ENCODE measurements at regions not wholly inside any gene's neighbourhood (a gene's known extent, or its start where the extent isn't known, plus 50 kb on each side); places are given as distances from the start of the nearest gene placed in this dataset.

DNA sequence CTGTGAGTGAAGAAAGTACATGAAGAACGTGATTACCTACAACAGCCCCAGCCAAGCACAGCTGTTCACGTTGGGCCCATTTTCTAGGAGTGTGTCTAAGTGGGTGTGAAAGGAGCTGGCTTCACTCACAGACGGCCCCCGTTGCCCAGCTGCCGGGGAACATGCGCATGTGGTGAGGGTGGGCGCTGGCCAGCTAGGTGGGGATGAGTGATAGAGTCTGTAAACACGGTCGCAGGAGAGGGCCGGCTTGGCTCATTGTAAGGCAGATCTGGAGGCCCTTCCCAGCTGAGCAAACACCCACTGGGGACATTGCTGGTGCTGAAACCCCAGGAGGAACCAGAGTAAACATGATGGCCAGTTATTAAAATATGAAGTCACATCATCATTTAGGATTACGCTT is 160.5 kb downstream of the TEX29 start:
- H3K27me3 ChIP-seq, result no peaks in the 10 kb centered on the region
- no peak overlapping the region for H3K4me3 ChIP-seq (ENCODE audit: low read depth in 1 of 2, low read length in 1 of 2)
- H3K27ac ChIP-seq, result no peak overlapping the region
- TF ChIP-seq CTCF (IDR thresholded peaks at IDR 0.05), result no peak
- no peaks in the 10 kb centered on the region for H3K36me3 ChIP-seq
- no peaks in the 10 kb centered on the region for H3K9me3 ChIP-seq
- H3K4me1 ChIP-seq (ENCODE audit: control insufficient read depth in 1 of 2, insufficient read depth in 1 of 2, low read depth in 1 of 2, low read length in 1 of 2), result no peaks in the 10 kb centered on the region

- no peaks in the 10 kb centered on the region for H3K4me1 ChIP-seq (ENCODE audit: control insufficient read depth in 1 of 2, insufficient read depth in 1 of 2, low read depth in 1 of 2, low read length in 1 of 2)
- H3K9me3 ChIP-seq, result no peaks in the 10 kb centered on the region
- no peaks in the 10 kb centered on the region for H3K36me3 ChIP-seq
- no peak overlapping the region for H3K4me3 ChIP-seq (ENCODE audit: low read depth in 1 of 2, low read length in 1 of 2)
- no peak for TF ChIP-seq CTCF (IDR thresholded peaks at IDR 0.05)
- H3K27ac ChIP-seq, result no peak overlapping the region
- no peaks in the 10 kb centered on the region for H3K27me3 ChIP-seq
Observed at GRCh38 chr13:111482126-111482525, 161.7 kb downstream of the TEX29 start.

DNA sequence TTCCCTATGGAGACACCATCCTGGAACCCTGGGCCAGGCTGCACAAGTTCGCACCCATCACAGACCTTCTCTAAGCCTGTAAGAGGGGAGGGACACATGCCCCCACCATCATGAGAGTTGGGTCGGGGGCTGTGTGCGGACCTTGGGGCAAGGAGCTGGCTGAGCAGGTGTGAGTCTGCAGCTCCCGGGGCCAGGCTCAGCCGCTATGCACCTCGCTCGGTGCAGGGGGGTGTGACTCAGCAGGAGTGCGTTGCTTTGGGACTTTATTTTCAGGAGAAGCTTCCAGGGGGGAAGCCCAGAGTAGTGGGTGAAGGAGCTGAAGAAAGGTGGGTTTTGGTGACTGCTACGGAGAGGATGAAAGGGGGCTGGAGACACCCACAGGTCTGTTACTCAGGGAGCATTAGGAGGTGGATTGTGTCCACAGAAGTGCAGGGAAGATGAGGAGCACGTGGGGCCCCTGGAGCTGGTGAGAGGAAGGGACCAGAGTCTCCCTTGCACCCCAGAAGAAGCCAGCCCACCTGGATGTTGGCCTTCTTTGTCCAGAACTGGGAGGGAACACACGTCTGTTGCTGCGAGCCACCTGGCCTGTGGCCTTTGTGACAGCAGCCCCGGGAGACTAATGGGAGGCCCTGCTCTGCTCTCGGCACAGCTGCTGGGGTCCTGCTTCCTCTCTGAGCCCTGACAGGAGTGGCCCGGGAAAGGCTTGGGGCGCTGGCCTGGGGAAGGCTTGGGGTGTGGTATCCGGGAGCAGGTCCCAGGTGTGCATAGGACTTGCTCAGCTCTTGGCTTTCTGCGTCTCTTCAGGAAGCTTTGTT is 162.6 kb downstream of the TEX29 start:
- no peak for TF ChIP-seq CTCF (IDR thresholded peaks at IDR 0.05)
- H3K36me3 ChIP-seq, result no peaks in the 10 kb centered on the region
- no peaks in the 10 kb centered on the region for H3K9me3 ChIP-seq
- no peak overlapping the region for H3K27ac ChIP-seq
- H3K27me3 ChIP-seq, result no peaks in the 10 kb centered on the region
- H3K4me3 ChIP-seq (ENCODE audit: low read depth in 1 of 2, low read length in 1 of 2), result no peak overlapping the region
- H3K4me1 ChIP-seq (ENCODE audit: control insufficient read depth in 1 of 2, insufficient read depth in 1 of 2, low read depth in 1 of 2, low read length in 1 of 2), result no peaks in the 10 kb centered on the region

GRCh38 chr13:111483621-111483987 is 163.2 kb downstream of the TEX29 start:
- Histone ChIP-seq H3K27me3 (no peaks in the 10 kb centered on the region), H3K36me3 (no peaks in the 10 kb centered on the region), H3K27ac (no peak overlapping the region), H3K4me1 (ENCODE audit: control insufficient read depth in 1 of 2, insufficient read depth in 1 of 2, low read depth in 1 of 2, low read length in 1 of 2) (no peaks in the 10 kb centered on the region), H3K4me3 (ENCODE audit: low read depth in 1 of 2, low read length in 1 of 2) (no peak overlapping the region), H3K9me3 (no peaks in the 10 kb centered on the region)
- TF ChIP-seq CTCF (IDR thresholded peaks at IDR 0.05), result no peak

DNA sequence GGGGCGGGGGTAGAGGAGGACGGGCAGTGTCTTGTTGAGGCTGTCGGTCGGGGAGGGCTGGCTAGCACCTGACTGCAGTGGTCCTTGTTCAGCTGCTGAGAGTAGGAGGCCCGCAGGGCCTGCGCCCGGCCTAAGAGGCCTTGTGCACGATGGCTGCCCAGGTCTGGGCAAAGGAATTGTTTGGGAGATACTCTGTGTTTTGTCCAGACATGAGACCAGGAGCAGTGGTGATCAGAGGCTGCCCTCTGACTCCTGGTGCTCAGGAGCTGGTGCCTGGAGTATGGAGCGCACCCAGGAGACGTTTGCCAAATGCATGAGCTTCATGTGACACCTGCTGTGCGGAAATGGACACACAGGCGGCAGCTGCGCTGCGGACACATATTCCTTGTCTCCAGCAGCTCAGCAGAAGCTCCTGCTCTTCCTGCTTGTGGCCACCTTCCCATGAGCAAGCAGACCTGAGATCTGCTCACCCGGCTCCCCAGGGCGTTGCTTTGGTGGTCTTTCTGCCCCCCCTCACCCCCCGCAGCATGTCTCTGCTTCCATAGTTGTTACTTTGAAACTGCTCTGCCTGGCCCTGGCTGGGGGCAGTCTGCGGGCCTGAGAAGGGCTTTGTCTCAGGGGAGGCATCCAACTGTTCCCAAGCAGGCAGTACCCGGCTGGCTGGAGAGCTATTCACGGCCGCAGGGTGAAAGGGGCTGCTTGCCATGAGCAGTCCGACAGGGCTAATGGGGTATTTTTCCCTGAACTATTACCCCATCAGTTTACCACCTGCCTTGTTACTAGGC is 163.9 kb downstream of the TEX29 start:
- no peak for TF ChIP-seq CTCF (IDR thresholded peaks at IDR 0.05)
- no peak overlapping the region for H3K27ac ChIP-seq
- H3K36me3 ChIP-seq, result no peaks in the 10 kb centered on the region
- no peaks in the 10 kb centered on the region for H3K4me1 ChIP-seq (ENCODE audit: control insufficient read depth in 1 of 2, insufficient read depth in 1 of 2, low read depth in 1 of 2, low read length in 1 of 2)
- H3K9me3 ChIP-seq, result no peaks in the 10 kb centered on the region
- no peaks in the 10 kb centered on the region for H3K27me3 ChIP-seq
- H3K4me3 ChIP-seq (ENCODE audit: low read depth in 1 of 2, low read length in 1 of 2), result no peak overlapping the region
